Dendritic cell treated with granulocyte-macrophage colony-stimulating factor and Interleukin-4, amounts not matched to agents 40 ng/mL and 50 ng/mL, for 4 days (primary cell): ENCODE measurements at regions not wholly inside any gene's neighbourhood (a gene's known extent, or its start where the extent isn't known, plus 50 kb on each side); places are given as distances from the start of the nearest gene placed in this dataset.

Experiments
- H3K27ac Mint-ChIP-seq: one replicate; pipeline ENCODE4 v1.8.0; 2022; ENCODE audit warnings: mild to moderate bottlenecking, mixed read lengths
- H3K27me3 Mint-ChIP-seq: one replicate; pipeline ENCODE4 v1.8.0; 2022; ENCODE audit warnings: mild to moderate bottlenecking, mixed read lengths
- H3K36me3 Mint-ChIP-seq: one replicate; pipeline ENCODE4 v1.8.0; 2022; ENCODE audit warnings: low read depth, mixed read lengths
- H3K4me1 Mint-ChIP-seq: one replicate; pipeline ENCODE4 v1.8.0; 2022; ENCODE audit warnings: low read depth, mixed read lengths
- H3K4me3 Mint-ChIP-seq: one replicate; pipeline ENCODE4 v1.8.0; 2022; ENCODE audit warnings: mild to moderate bottlenecking, moderate library complexity, mixed read lengths
- H3K9me3 Mint-ChIP-seq: one replicate; pipeline ENCODE4 v1.8.0; 2022; ENCODE audit warnings: mixed read lengths
- intact Hi-C: fragments of 100-400 bp; cut with micrococcal nuclease; formaldehyde crosslinking; loops from one replicate; pipeline ENCODE4 v1.15.0; 2022

- Mint-ChIP-seq H3K27ac (no peak overlapping the region), H3K9me3 (peaks cover 49% of the 10 kb centered on the region), H3K4me1 (no peaks in the 10 kb centered on the region), H3K27me3 (no peaks in the 10 kb centered on the region), H3K4me3 (no peak overlapping the region), H3K36me3 (no peaks in the 10 kb centered on the region)
- intact Hi-C loops, result no loop called here
Measured at GRCh38 chr2:150385211-150385610, 102.3 kb downstream of the RND3 start.

- Mint-ChIP-seq H3K27me3 (no peaks in the 10 kb centered on the region), H3K4me3 (no peak overlapping the region), H3K27ac (no peak overlapping the region), H3K36me3 (no peaks in the 10 kb centered on the region), H3K9me3 (peaks cover 38% of the 10 kb centered on the region), H3K4me1 (no peaks in the 10 kb centered on the region)
- intact Hi-C loops, result no loop called here
Measured at GRCh38 chr2:150383587-150383986, 103.9 kb downstream of the RND3 start.

- intact Hi-C loops, result no loop called here
- Mint-ChIP-seq H3K36me3 (no peaks in the 10 kb centered on the region), H3K27me3 (no peaks in the 10 kb centered on the region), H3K4me1 (no peaks in the 10 kb centered on the region), H3K9me3 (peaks cover 20% of the 10 kb centered on the region), H3K4me3 (no peak overlapping the region), H3K27ac (no peak overlapping the region)
Measured at GRCh38 chr2:150379166-150379565, 108.3 kb downstream of the RND3 start.

GRCh38 chr2:150378686-150379085, 108.8 kb downstream of the RND3 start:
- Mint-ChIP-seq H3K9me3 (peaks cover 16% of the 10 kb centered on the region), H3K36me3 (no peaks in the 10 kb centered on the region), H3K4me3 (no peak overlapping the region), H3K27me3 (no peaks in the 10 kb centered on the region), H3K27ac (no peak overlapping the region), H3K4me1 (no peaks in the 10 kb centered on the region)
- intact Hi-C loops, result no loop called here

GRCh38 chr2:150376553-150377335, 110.7 kb downstream of the RND3 start:
- intact Hi-C loops, result no loop called here
- Mint-ChIP-seq H3K9me3 (peaks cover 15% of the 10 kb centered on the region), H3K27ac (no peak overlapping the region), H3K27me3 (no peaks in the 10 kb centered on the region), H3K4me3 (no peak overlapping the region), H3K36me3 (no peaks in the 10 kb centered on the region), H3K4me1 (no peaks in the 10 kb centered on the region)

- H3K4me1 Mint-ChIP-seq, result no peaks in the 10 kb centered on the region
- no peak overlapping the region for H3K4me3 Mint-ChIP-seq
- no peaks in the 10 kb centered on the region for H3K27me3 Mint-ChIP-seq
- H3K36me3 Mint-ChIP-seq, result no peaks in the 10 kb centered on the region
- peaks cover 15% of the 10 kb centered on the region for H3K9me3 Mint-ChIP-seq
- H3K27ac Mint-ChIP-seq, result no peak overlapping the region
- intact Hi-C loops, result no loop called here
Measured at GRCh38 chr2:150375333-150375732, 112.1 kb downstream of the RND3 start.

- Mint-ChIP-seq H3K36me3 (no peaks in the 10 kb centered on the region), H3K4me3 (no peak overlapping the region), H3K9me3 (peaks cover 15% of the 10 kb centered on the region), H3K4me1 (no peaks in the 10 kb centered on the region), H3K27me3 (no peaks in the 10 kb centered on the region), H3K27ac (no peak overlapping the region)
- intact Hi-C loops, result no loop called here
Measured at GRCh38 chr2:150374492-150374891, 113.0 kb downstream of the RND3 start.

- H3K27me3 Mint-ChIP-seq, result no peaks in the 10 kb centered on the region
- no peaks in the 10 kb centered on the region for H3K4me1 Mint-ChIP-seq
- peaks cover 15% of the 10 kb centered on the region for H3K9me3 Mint-ChIP-seq
- no peaks in the 10 kb centered on the region for H3K36me3 Mint-ChIP-seq
- H3K4me3 Mint-ChIP-seq, result no peak overlapping the region
- no peak overlapping the region for H3K27ac Mint-ChIP-seq
- intact Hi-C loops, result no loop called here
Measured at GRCh38 chr2:150373374-150373773, 114.1 kb downstream of the RND3 start.

GRCh38 chr2:150371044-150371818, 116.2 kb downstream of the RND3 start:
- no peak overlapping the region for H3K4me3 Mint-ChIP-seq
- no peak overlapping the region for H3K27ac Mint-ChIP-seq
- intact Hi-C loops, result no loop called here
- H3K27me3 Mint-ChIP-seq, result no peaks in the 10 kb centered on the region
- no peaks in the 10 kb centered on the region for H3K36me3 Mint-ChIP-seq
- peaks cover 15% of the 10 kb centered on the region for H3K9me3 Mint-ChIP-seq
- H3K4me1 Mint-ChIP-seq, result no peaks in the 10 kb centered on the region

- Mint-ChIP-seq H3K27ac (no peak overlapping the region), H3K36me3 (no peaks in the 10 kb centered on the region), H3K4me1 (no peaks in the 10 kb centered on the region), H3K27me3 (no peaks in the 10 kb centered on the region), H3K9me3 (peaks cover 15% of the 10 kb centered on the region), H3K4me3 (no peak overlapping the region)
- intact Hi-C loops, result no loop called here
Measured at GRCh38 chr2:150370561-150370960, 116.9 kb downstream of the RND3 start.

GRCh38 chr2:150369862-150370261, 117.6 kb downstream of the RND3 start:
- no peak overlapping the region for H3K4me3 Mint-ChIP-seq
- H3K27ac Mint-ChIP-seq, result no peak overlapping the region
- no peaks in the 10 kb centered on the region for H3K4me1 Mint-ChIP-seq
- intact Hi-C loops, result no loop called here
- H3K27me3 Mint-ChIP-seq, result no peaks in the 10 kb centered on the region
- H3K36me3 Mint-ChIP-seq, result no peaks in the 10 kb centered on the region
- H3K9me3 Mint-ChIP-seq, result peaks cover 15% of the 10 kb centered on the region

- intact Hi-C loops, result no loop called here
- Mint-ChIP-seq H3K27me3 (no peaks in the 10 kb centered on the region), H3K4me3 (no peak overlapping the region), H3K36me3 (no peaks in the 10 kb centered on the region), H3K9me3 (peaks cover 41% of the 10 kb centered on the region), H3K27ac (no peak overlapping the region), H3K4me1 (no peaks in the 10 kb centered on the region)
Measured at GRCh38 chr2:150358468-150358807, 129.0 kb downstream of the RND3 start.

- no peaks in the 10 kb centered on the region for H3K4me1 Mint-ChIP-seq
- H3K4me3 Mint-ChIP-seq, result no peak overlapping the region
- H3K9me3 Mint-ChIP-seq, result peaks cover 40% of the 10 kb centered on the region
- intact Hi-C loops, result no loop called here
- no peaks in the 10 kb centered on the region for H3K27me3 Mint-ChIP-seq
- H3K36me3 Mint-ChIP-seq, result no peaks in the 10 kb centered on the region
- H3K27ac Mint-ChIP-seq, result no peak overlapping the region
Measured at GRCh38 chr2:150357770-150358467, 129.5 kb downstream of the RND3 start.

GRCh38 chr2:150355440-150355839, 132.0 kb downstream of the RND3 start:
- H3K27me3 Mint-ChIP-seq, result no peaks in the 10 kb centered on the region
- no peaks in the 10 kb centered on the region for H3K4me1 Mint-ChIP-seq
- H3K36me3 Mint-ChIP-seq, result no peaks in the 10 kb centered on the region
- H3K27ac Mint-ChIP-seq, result no peak overlapping the region
- intact Hi-C loops, result no loop called here
- no peak overlapping the region for H3K4me3 Mint-ChIP-seq
- H3K9me3 Mint-ChIP-seq, result peaks cover 23% of the 10 kb centered on the region
